ENCODE measurements at regions not wholly inside any gene's neighbourhood (a gene's known extent, or its start where the extent isn't known, plus 50 kb on each side); places are given as distances from the start of the nearest gene placed in this dataset.

DNA sequence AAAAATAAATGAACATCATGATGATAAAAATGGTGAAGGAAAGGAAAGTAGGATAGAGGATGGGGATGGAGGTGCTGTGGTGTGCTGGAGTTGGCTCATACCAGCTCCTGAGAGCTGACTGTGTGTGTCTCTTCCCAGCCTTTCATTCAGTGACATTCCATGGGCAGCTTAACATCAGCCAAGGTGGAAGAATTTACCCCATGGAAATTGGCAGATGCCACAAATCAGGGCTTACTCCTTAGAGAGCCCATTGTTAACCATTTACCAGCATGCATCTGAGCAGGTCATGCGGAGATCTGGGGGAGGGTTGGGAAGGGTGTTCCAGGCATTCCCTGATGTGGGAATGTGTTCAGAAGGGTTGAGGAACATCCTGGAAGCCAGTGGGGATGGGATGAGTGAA lies 164.7 kb upstream of the MYL2 start:
- TF ChIP-seq, protein P1, sequence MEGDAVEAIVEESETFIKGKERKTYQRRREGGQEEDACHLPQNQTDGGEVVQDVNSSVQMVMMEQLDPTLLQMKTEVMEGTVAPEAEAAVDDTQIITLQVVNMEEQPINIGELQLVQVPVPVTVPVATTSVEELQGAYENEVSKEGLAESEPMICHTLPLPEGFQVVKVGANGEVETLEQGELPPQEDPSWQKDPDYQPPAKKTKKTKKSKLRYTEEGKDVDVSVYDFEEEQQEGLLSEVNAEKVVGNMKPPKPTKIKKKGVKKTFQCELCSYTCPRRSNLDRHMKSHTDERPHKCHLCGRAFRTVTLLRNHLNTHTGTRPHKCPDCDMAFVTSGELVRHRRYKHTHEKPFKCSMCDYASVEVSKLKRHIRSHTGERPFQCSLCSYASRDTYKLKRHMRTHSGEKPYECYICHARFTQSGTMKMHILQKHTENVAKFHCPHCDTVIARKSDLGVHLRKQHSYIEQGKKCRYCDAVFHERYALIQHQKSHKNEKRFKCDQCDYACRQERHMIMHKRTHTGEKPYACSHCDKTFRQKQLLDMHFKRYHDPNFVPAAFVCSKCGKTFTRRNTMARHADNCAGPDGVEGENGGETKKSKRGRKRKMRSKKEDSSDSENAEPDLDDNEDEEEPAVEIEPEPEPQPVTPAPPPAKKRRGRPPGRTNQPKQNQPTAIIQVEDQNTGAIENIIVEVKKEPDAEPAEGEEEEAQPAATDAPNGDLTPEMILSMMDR (IDR thresholded peaks at IDR 0.05), result no peak
- TF ChIP-seq EZH2 (IDR thresholded peaks at IDR 0.05; ENCODE audit: borderline replicate concordance, insufficient read depth, low read depth, low read length, poor library complexity, severe bottlenecking), result no peak
